ENCODE measurements at regions not wholly inside any gene's neighbourhood (a gene's known extent, or its start where the extent isn't known, plus 50 kb on each side); places are given as distances from the start of the nearest gene placed in this dataset.

DNA sequence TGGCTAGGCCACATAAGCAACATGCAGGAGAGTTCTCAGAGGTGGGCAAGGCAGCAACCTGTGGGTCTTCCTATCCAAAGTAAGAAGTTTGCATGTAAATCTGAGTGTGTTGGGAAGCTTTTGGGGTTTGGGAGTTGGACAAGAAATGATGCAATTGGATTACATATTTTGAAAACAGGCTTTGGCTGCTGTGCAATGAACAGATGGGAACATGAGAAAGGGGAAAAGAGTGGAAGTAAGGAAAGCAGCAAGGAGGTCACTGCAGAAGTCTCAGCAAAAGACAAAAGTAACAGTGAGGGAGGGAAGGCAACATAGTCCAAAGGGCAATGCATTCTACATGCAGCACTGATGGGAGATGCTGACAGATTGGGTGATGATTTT, 61.1 kb upstream of the C10orf90 start:
- ATAC-seq: peak in 5 of 8 donors; percentile 35 to 64 (median 58)
- Histone ChIP-seq H3K4me1 (peaks cover 0 to 9% (median 0%) of the 10 kb centered on the region in 9 donors), H3K4me3 (no peak overlapping the region), H3K27ac (peak overlapping the region in 1 of 10 donors; percentile 43), H3K9me3 (peaks cover 0 to 19% (median 7%) of the 10 kb centered on the region in 11 donors), H3K36me3 (no peaks in the 10 kb centered on the region), H3K27me3 (peaks cover 0 to 16% (median 0%) of the 10 kb centered on the region in 7 donors)
- peak in 1 of 2 donors; percentile 9 for DNase-seq
- intact Hi-C loops (cut with DNase I): no loop called here
- no peak for TF ChIP-seq CTCF (IDR thresholded peaks at IDR 0.05)

GRCh38 chr10:126732308-126732707, 61.8 kb upstream of the C10orf90 start:
- Histone ChIP-seq H3K4me3 (no peak overlapping the region), H3K27ac (peak overlapping the region in 1 of 10 donors; percentile 41), H3K36me3 (no peaks in the 10 kb centered on the region), H3K4me1 (peaks cover 0 to 9% (median 0%) of the 10 kb centered on the region in 9 donors), H3K27me3 (peaks cover 0 to 16% (median 0%) of the 10 kb centered on the region in 7 donors), H3K9me3 (peaks cover 0 to 15% (median 4%) of the 10 kb centered on the region in 11 donors)
- intact Hi-C loops (cut with DNase I): no loop called here
- ATAC-seq: no peak
- no peak for DNase-seq
- no peak for TF ChIP-seq CTCF (IDR thresholded peaks at IDR 0.05)
- 60 to 70% methylated on average over 5 of the region's 5 CpGs for WGBS, 2 donors

- Histone ChIP-seq H3K36me3 (no peaks in the 10 kb centered on the region), H3K4me3 (no peak overlapping the region), H3K9me3 (peaks cover 0 to 9% (median under 1%) of the 10 kb centered on the region in 11 donors), H3K27ac (no peak overlapping the region), H3K4me1 (peaks cover 0 to 9% (median 0%) of the 10 kb centered on the region in 9 donors), H3K27me3 (peaks cover 0 to 17% (median under 1%) of the 10 kb centered on the region in 7 donors)
- 66 to 72% methylated on average over 5 of the region's 5 CpGs for WGBS, 2 donors
- DNase-seq (no peak), ATAC-seq (no peak)
- no peak for TF ChIP-seq CTCF (IDR thresholded peaks at IDR 0.05)
- intact Hi-C loops (cut with DNase I): no loop called here
Measured at GRCh38 chr10:126732868-126733267, 62.4 kb upstream of the C10orf90 start.

- intact Hi-C loops (cut with DNase I): no loop called here
- no peaks in the 10 kb centered on the region for H3K9me3 ChIP-seq
- peaks cover 0 to 22% (median 4%) of the 10 kb centered on the region in 7 donors for H3K27me3 ChIP-seq
- DNase-seq: no peak
- ATAC-seq: peak in 2 of 8 donors; percentile 41 to 61
- peaks cover 0 to 9% (median 0%) of the 10 kb centered on the region in 9 donors for H3K4me1 ChIP-seq
- H3K4me3 ChIP-seq: no peak overlapping the region
- WGBS, 2 donors: 40 to 42% methylated on average over 3 of the region's 3 CpGs
- no peak for TF ChIP-seq CTCF (IDR thresholded peaks at IDR 0.05)
- no peaks in the 10 kb centered on the region for H3K36me3 ChIP-seq
- no peak overlapping the region for H3K27ac ChIP-seq
Measured at GRCh38 chr10:126734015-126734414, 63.5 kb upstream of the C10orf90 start.
